ENCODE measurements at regions not wholly inside any gene's neighbourhood (a gene's known extent, or its start where the extent isn't known, plus 50 kb on each side); places are given as distances from the start of the nearest gene placed in this dataset.
"Not testable (repeated sequence)": the region's sequence is repeated elsewhere in the genome, so short reads cannot be mapped to it uniquely, and the experiment has no call there.

DNA sequence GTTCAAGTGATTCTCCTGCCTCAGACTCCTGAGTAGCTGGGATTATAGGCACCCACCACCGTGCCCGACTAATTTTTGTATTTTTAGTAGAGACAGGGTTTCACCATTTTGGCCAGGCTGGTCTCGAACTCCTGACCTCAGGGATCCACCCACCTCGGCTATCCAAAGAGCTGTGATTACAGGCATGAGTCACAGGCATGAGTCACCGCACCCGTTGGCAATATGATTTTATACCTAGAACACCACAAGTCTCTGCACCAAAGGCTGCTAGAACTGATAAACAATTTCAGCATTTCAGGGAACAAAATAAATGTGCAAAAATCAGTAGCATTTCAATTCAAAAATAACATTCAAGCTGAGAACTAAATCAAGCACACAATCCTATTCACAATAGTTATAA is 1177.6 kb downstream of the STIM2 start:
- ATAC-seq; DNase-seq; intact Hi-C loops (cut with micrococcal nuclease): not testable (repeated sequence)

DNA sequence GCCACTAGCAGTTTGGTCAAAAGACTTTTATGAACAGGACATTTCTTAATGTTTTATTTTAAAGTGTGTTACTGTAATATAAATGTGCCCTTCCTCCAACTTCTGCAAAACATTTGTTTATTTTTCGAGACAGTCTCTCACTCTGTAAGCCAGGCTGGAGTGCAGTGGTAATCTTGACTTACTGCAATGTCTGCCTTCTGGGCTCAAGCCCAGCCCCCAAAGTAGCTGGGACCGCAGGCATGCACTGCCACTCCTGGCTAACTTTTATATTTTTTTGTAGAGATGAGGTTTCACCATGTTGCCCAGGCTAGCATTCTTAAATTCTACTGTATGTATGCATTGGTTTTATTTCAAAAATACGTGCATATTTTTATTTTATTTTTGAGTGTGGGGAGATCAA is 1201.9 kb downstream of the STIM2 start:
- DNase-seq (no peak), ATAC-seq (no peak)
- intact Hi-C loops (cut with micrococcal nuclease) = no loop called here

DNA sequence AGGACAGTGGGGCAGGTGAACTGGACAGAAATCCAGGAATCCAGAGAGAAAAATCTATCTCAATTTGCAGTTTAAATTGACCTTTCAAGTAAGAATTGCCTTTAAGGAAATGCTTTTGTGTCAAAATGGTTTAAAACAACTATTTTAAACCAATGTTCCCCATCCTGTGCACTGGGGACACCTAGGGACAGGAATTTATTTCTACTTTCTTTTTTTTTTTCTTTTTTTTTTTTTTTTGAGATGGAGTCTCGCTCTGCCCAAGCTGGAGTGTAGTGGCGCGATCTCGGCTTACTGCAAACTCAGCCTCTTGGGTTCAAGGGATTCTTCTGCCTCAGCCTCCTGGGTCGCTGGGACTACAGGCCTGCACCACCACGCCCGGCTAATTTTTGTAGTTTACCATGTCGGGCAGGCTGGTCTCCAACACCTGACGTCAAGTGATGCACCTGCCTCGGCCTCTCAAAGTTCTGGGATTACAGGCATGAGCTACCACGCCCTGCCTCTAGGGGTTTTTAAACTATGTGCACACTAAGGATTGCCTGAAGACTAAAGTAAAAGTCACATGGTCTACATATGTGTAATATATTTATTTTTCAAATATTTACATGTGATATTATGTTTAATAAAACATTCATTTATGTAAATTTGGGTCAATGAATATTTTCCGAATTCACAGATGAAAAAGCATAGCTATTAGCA is 1213.4 kb downstream of the STIM2 start:
- ATAC-seq = no peak
- DNase-seq = no peak
- intact Hi-C loops (cut with micrococcal nuclease) = no loop called here

DNA sequence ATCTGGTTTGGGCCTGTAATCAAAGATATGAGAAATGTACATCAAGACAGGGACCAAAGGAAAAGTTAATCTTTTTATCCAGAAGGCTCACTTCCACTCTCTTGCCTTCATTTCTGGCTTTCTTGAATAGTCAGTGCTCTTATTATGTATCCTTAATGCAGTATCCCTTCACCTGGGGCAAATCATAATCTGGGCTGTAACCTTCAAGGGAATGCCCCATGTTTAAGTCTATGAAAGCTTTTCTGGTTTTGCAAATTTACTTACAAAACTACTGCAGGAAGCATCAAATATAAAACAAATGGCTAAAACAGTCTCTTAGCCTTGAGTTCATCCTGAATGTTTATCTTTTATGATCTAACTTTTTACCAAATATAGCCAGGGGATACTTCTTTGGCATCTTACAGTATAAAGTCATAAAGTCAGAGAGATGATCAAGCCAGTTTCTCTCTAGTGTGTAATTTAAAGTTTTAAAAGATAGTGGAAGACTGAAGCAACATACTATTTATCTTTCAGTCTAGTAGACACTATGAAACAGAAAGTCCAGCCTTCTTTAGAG is 1214.8 kb downstream of the STIM2 start:
- no peak for DNase-seq
- intact Hi-C loops (cut with micrococcal nuclease) = no loop called here
- ATAC-seq = no peak

DNA sequence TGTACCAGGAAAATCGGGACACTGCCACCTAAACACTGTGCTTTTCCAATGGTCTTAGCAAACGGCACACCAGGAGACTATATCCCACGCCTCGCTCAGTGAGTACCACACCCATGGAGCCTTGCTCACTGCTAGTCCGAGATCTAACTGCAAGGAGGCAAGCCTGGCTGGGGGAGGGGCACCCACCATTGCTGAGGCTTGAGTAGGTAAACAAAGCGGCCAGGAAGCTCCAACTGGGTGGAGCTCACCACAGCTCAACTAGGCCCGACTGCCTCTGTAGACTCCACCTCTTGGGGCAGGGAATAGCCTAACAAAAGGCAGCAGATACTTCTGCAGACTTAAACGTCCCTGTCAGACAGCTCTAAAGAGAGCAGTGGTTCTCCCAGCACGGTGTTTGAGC is 1216.6 kb downstream of the STIM2 start:
- intact Hi-C loops (cut with micrococcal nuclease); ATAC-seq; DNase-seq: not testable (repeated sequence)

DNA sequence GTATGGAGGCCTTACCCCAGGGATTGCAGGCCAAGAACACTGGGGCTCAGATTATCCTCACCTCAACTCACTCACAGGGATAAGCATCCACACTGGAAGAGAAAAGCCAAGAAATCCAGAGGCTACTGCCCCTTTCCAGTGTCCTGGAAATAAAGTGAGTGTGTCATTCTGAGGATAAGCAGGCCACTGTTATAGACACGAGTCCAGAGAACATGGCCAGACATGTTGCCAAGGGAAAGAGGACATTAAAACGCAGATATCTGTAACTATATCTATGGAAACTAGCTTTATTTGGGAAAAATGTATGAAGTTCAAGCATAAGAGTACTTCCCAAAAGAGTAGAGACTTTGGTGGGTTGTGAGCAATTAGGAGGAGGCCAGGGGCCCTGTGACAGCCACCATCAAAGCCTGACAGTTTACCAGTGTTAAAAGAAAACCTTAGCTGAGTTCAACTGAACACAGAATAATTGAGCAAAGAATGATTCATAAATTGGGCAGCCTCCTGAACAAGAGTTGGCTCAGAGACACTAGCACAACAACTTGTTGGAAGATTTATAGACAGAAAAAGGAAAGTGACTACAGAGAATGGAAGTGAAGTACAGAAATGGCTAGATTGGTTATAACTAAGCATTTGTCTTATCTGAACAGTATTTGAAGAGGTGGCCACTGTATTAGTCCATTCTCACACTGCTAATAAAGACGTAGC is 1222.2 kb downstream of the STIM2 start:
- DNase-seq = no peak
- no peak for ATAC-seq
- intact Hi-C loops (cut with micrococcal nuclease) = no loop called here

DNA sequence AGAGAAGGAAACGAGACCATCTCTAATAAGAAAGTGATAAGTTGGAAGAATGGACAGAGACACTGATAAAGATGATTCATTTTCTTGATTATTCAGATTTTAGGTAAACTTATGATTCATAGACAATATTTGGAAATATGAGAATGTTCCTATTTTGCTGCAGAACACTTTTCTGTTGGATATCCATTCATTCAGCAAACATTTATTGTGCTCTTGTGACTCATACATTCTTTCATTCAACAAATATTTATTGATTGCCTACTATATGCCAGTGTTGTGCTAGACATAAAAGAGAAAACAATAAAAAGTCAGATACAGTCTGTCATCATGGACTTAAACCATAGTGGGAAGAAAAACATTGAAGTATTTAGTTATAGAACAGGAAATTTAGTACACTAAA is 1232.0 kb downstream of the STIM2 start:
- intact Hi-C loops (cut with micrococcal nuclease) = no loop called here
- DNase-seq (no peak), ATAC-seq (no peak)

DNA sequence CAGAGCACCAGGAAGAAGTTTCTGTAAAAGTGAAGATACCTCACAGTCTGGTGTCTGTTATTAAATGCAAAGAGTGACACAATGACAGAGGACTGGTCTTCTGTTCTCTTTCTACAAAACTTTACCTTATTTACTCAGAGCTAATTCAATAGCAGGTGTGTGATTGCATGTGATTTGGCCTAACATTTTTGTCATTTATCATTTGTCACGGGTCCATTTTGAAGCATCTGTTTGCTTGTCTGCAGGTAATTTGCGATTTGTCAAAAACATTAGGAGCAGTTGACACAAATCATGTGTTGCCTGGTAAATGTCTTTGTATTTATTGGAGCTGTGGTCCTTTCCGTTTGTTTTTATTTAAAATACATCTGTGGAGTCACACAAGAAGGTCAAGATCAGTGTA is 1232.4 kb downstream of the STIM2 start:
- intact Hi-C loops (cut with micrococcal nuclease) = no loop called here
- ATAC-seq (no peak), DNase-seq (no peak)

DNA sequence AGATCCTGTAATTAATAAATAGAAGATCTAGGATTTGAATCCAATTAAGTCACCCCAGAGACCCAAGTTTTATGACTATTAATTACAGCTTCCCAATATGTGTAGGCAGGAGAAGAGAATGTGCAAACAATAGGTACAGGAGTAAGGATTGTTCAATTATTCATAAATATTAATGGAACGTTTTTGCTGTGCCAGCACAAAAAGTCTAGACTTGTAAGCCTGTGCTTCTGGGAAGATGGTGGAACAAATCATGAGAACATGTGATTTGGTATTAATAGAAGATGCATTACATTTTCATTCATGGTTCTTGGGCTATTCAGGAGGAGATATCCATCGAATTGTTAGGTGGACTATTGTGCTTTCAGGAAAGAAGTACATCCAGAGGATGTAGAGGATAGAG is 1240.9 kb downstream of the STIM2 start:
- intact Hi-C loops (cut with micrococcal nuclease) = no loop called here
- DNase-seq (no peak), ATAC-seq (no peak)

DNA sequence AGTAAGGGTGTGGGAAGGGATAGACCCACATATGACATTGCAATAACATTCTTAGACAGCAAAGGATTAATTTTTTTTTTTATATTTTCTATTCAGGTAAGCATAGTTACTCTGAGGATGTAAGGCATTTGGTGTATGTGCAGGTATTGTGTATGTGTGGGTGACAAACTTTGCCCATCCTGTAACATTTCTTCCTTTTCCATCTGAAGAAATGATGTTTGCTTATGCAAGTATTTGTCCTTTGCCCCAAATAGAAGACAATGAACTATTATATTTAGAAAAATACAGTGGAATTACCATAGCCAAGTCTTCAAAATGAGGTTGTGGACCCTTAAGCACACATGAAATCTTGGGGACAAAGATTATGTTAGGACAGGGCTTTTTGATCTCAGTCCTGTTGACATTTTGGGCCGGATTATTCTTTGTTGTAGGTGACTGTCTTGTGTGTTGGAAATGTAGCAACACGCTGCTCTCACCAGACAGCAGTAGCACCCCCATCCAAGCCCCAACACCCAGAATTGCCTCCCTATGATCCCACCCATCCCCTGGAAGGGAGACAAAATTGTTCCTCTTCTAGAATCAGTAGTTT is 1244.7 kb downstream of the STIM2 start:
- intact Hi-C loops (cut with micrococcal nuclease) = no loop called here
- ATAC-seq (no peak), DNase-seq (no peak)

DNA sequence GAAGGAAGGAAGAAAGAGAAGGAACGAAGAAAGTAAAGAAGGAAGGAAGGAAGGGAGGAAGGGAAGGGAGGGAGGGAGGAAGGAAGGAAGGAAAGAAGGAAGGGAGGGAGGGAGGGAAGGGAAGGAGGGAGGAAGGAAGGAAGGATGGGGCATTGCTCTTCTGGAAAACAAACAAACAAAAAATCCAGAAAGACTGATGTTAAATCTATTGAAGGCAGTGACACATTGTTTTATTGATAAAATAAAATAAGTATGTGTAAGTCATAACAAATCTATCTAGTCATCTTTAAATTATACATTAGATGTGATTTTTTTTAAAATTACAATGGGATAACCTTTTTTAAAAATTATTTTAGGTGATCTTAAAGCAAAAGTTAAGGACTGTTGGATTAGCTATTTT is 1245.5 kb downstream of the STIM2 start:
- ATAC-seq = no peak
- intact Hi-C loops (cut with micrococcal nuclease) = no loop called here

DNA sequence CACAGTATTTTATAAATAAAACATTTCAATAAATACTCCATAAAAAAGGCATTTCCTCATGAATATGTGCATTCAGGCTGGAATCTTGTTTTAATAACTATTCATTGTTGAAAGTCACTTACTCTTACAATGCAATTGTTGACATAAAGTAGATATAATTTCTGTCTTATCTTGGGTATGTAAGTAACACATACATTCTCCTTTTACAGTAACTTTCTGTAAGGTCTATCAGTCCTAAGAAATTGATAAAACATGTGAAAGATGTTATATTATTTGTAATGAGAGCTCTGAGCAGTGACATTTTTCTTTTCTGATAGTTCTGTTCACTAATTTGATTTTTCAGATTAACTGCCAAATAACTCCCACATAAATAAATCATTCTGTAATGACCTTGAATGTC is 1249.2 kb downstream of the STIM2 start:
- intact Hi-C loops (cut with micrococcal nuclease) = no loop called here
- ATAC-seq = no peak

More for the DNA sequence above, 1245.5 kb downstream of the STIM2 start:
- no peak for DNase-seq

DNA sequence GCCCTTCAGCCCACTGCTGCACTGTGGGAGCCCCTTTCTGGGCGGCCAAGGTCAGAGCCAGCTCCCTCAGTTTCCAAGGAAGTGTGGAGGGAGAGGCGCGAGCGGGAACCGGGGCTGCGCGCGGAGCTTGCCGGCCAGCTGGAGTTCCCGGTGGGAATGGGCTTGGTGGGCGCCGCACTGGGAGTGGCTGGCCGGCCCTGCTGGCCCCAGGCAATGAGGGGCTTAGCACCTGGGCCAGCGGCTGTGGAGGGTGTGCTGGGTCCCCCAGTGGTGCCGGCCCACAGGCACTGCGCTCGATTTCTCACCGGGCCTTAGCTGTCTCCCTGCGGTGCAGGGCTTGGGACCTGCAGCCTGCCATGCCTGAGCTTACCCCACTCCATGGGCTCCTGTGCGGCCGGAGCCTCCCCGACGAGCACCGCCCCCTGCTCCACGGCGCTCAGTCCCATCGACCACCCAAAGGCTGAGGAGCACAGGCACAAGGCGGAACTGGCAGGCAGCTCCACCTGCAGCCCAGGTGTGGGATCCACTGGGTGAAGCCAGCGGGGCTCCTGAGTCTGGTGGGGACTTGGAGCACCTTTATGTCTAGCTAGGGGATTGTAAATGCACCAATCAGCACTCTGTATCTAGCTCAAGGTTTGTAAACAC is 1252.2 kb downstream of the STIM2 start:
- intact Hi-C loops (cut with micrococcal nuclease); DNase-seq; ATAC-seq: not testable (repeated sequence)

More for the DNA sequence above, 1249.2 kb downstream of the STIM2 start:
- no peak for DNase-seq

DNA sequence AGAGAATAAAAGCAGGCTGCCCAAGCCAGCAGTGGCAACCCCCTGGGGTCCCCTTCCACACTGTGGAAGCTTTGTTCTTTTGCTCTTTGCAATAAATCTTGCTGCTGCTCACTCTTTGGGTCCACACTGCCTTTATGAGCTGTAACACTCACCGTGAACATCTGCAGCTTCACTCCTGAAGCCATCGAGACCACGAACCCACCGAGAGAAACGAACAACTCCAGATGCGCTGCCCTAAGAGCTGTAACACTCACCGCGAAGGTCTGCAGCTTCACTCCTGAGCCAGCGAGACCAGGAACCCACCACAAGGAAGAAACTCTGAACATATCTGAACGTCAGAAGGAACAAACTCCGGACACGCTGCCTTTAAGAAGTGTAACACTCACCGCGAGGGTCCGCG is 1252.9 kb downstream of the STIM2 start:
- ATAC-seq; intact Hi-C loops (cut with micrococcal nuclease); DNase-seq: not testable (repeated sequence)

DNA sequence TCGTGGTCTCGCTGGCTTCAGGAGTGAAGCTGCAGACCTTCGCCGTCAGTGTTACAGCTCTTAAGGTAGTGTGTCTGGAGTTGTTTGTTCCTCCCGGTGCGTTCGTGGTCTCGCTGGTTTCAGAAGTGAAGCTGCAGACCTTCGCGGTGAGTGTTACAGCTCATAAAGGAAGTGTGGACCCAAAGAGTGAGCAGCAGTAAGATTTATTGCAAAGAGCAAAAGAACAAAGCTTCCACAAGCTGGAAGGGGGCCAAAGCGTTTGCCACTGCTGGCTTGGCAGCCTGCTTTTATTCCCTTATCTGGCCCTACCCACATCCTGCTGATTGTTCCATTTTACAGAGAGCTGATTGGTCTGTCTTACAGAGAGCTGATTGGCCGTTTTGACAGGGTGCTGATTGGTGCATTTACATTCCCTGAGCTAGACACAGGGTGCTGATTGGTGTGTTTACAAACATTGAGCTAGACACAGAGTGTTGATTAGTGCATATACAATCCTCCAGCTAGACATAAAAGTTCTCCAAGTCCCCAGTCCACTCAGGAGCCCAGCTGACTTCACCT is 1256.0 kb downstream of the STIM2 start:
- intact Hi-C loops (cut with micrococcal nuclease); ATAC-seq: not testable (repeated sequence)

DNA sequence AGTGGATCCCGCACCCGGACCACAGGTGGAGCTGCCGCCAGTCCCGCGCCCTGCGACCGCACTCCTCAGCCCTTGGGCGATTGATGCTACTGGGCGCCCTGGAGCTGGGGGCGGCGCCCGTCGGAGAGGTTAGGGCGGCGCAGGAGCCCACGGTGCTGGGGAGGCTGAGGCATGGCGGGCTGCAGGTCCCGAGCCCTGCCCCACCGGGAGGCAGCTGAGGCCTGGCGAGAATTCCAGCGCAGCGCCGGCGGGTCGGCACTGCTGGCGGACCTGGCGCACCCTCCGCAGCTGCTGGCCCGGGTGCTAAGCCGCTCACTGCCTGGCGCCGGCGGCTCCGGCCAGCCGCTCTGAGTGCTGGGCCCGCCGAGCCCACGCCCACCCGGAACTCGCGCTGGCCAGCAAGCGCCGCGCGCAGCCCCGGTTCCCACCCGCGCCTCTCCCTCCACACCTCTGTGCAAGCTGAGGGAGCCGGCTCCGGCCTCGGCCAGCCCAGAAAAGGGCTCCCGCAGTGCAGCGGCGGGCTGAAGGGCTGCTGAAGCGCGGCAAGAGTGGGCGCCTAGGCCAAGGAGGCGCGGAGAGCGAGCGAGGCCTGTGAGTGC is 1256.5 kb downstream of the STIM2 start:
- ATAC-seq = no peak
- intact Hi-C loops (cut with micrococcal nuclease) = no loop called here
- DNase-seq = no peak

More for the DNA sequence above, 1256.0 kb downstream of the STIM2 start:
- not testable (repeated sequence) for DNase-seq

DNA sequence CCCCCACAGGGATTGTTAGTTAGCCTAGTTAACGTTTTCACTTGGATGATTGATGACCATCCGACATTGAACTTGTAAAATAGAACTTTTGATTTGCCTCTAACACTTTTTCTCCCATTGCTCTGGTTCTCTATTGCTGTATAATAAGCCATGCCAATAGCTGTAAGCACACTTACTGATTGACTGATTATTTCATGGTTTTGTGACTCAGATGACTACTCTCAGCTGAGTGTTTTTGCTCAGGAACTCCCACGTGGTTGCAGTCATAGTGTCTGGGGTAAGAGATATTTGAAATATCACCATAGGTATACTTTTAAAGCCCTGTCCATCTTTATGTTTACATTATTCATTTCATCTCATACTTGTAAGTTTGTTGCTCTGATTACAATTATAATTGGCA is 1285.5 kb downstream of the STIM2 start:
- DNase-seq = no peak
- intact Hi-C loops (cut with micrococcal nuclease) = no loop called here
- no peak for ATAC-seq

DNA sequence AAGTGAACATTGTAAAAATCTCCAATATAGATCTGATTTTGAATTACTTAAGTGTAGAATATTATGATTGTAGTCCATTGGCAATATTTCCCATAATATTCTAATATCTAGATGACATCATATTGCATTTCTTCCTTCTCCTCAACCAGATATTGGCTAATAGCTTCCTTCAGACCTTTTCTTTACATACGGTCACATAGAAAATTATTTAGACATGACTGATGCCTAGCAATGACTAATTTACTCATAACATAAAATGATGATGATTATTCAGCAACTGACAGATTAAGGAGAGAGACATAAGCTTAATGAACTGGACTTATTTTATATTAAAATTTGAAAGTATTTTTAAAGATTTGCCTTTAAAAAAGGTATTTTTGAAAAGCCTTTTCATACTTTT is 1287.6 kb downstream of the STIM2 start:
- DNase-seq = no peak
- intact Hi-C loops (cut with micrococcal nuclease) = no loop called here
- ATAC-seq = no peak

DNA sequence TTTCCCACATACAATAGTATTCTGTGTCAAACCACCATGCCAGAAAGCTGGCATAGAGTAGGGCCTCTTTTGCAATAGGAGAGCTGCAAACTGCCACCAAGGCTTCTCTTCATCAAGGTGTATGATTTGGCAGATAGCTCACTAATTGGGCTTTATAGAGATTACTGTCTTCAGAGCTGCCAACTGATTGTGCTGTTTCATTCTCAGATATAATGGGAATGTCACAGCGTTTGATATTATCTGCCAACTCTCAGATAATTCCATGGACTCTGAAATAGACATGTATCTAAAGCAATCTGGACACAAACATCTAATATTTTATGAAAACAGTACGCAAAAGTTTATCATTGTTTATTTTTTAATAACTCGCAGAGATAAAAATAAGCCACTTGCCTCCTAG is 1289.1 kb downstream of the STIM2 start:
- ATAC-seq (no peak), DNase-seq (no peak)
- intact Hi-C loops (cut with micrococcal nuclease) = no loop called here

All from left ventricle myocardium superior (tissue), 1 donor.